Adrenal gland (tissue), 9 donors: ENCODE measurements at regions not wholly inside any gene's neighbourhood (a gene's known extent, or its start where the extent isn't known, plus 50 kb on each side); places are given as distances from the start of the nearest gene placed in this dataset.

Source experiments
- DNase-seq, 7 donors: peaks; one replicate each; pipeline ENCODE4 v3.0.0-alpha.2; 2019 to 2020
- H3K27ac ChIP-seq, 5 donors: fragments of 200-600 bp; sonication (generic) in 4 of 5; 1 replicate in 3 of 5; 2 replicates in 2 of 5; pipeline versions ENCODE4 v1.5.1 to v1.8.0; 2016 to 2020; ENCODE audit warnings: mild to moderate bottlenecking in 1 of 5
- H3K27me3 ChIP-seq: fragments of 200-600 bp; 2 replicates; pipeline ENCODE4 v1.8.0; 2021
- H3K36me3 ChIP-seq, 2 donors: fragments of 200-600 bp; replicated peaks in 1 of 2; 1 replicate in 1 of 2; 2 replicates in 1 of 2; pipeline versions ENCODE4 v1.5.1 to v1.8.0; 2018 to 2022
- H3K4me1 ChIP-seq, 2 donors: fragments of 200-600 bp; replicated peaks in 1 of 2; 1 replicate in 1 of 2; 2 replicates in 1 of 2; pipeline versions ENCODE4 v1.5.1 to v1.8.0; 2018 to 2021
- H3K4me3 ChIP-seq, 4 donors: fragments of 200-600 bp; sonication (generic) in 3 of 4; one replicate each; pipeline ENCODE4 v1.5.1; 2016 to 2018
- H3K9me3 ChIP-seq, 3 donors: fragments of 200-600 bp; sonication (generic) in 1 of 3; replicated peaks in 1 of 3; 1 replicate in 2 of 3; 2 replicates in 1 of 3; pipeline versions ENCODE4 v1.5.1 to v1.8.0; 2016 to 2021
- CTCF ChIP-seq, 6 experiments: fragments of 450-650 bp in 4 of 6; fragments of 200-600 bp in 2 of 6; sonication (generic) in 1 of 6; IDR thresholded peaks; 1 replicate in 5 of 6; 2 replicates in 1 of 6; pipeline versions ENCODE4 v1.5.1 to v1.8.0; 2016 to 2021; ENCODE audit warnings: antibody characterized with exemption in 6 of 6, mild to moderate bottlenecking in 2 of 6, moderate library complexity in 1 of 6
- POLR2A ChIP-seq, 2 donors: fragments of 450-650 bp; IDR thresholded peaks; one replicate each; pipeline ENCODE4 v1.6.1; 2017; ENCODE audit warnings: antibody characterized with exemption in 2 of 2, mild to moderate bottlenecking in 2 of 2, moderate library complexity in 1 of 2
- WGBS, 4 donors: extraction: QIAGEN DNeasy Blood & Tissue Kit in 2 of 4; methylation state at CpG; one replicate each; pipeline versions ENCODE4 v1.1.5 to v1.1.7; 2013 to 2017; 5-methylcytosine and 5-hydroxymethylcytosine counted together
- intact Hi-C, 2 donors: fragments of 100-400 bp; cut with DNase I; formaldehyde crosslinking; loops; one replicate each; pipeline versions ENCODE4 v1.14.1 to v1.15.0; 2022 to 2023
- donor health status: healthy with polysubstance abuse.
- donor health status: Bipolar disorder and iron deficiency.
- donor health status: DM: yes; HTN: yes; CAD: no.
- donor health status: DM: no; HTN: no; CAD: no.
- donor health status: DM: no; HTN: no; CAD: no.

- no peaks in the 10 kb centered on the region for H3K27me3 ChIP-seq
- intact Hi-C loops, result no loop called here
- WGBS, 4 donors, result 93 to 94% (median 93%) methylated on average over 3 of the region's 3 CpGs
Observed at GRCh38 chr5:89216606-89217005, 333.6 kb upstream of the MEF2C start.

GRCh38 chr5:89213573-89213972, 330.6 kb upstream of the MEF2C start:
- H3K4me3 ChIP-seq, result no peak overlapping the region
- H3K9me3 ChIP-seq, result no peaks in the 10 kb centered on the region
- intact Hi-C loops, result no loop called here
- peak in 3 of 7 donors; percentile 13 to 29 (median 21) for DNase-seq
- TF ChIP-seq POLR2A (IDR thresholded peaks at IDR 0.05), result no peak
- TF ChIP-seq CTCF (IDR thresholded peaks at IDR 0.05), result no peak
- no peaks in the 10 kb centered on the region for H3K27me3 ChIP-seq
- H3K4me1 ChIP-seq, result no peaks in the 10 kb centered on the region
- H3K27ac ChIP-seq, result no peak overlapping the region
- WGBS, 4 donors, result 50 to 68% (median 58%) methylated on average over 1 of the region's 1 CpG
- no peaks in the 10 kb centered on the region for H3K36me3 ChIP-seq

More at GRCh38 chr5:89216606-89217005, 333.6 kb upstream of the MEF2C start:
- Histone ChIP-seq H3K36me3 (no peaks in the 10 kb centered on the region), H3K27ac (no peak overlapping the region), H3K4me1 (no peaks in the 10 kb centered on the region), H3K9me3 (no peaks in the 10 kb centered on the region), H3K4me3 (no peak overlapping the region)
- DNase-seq, result no peak
- TF ChIP-seq POLR2A (IDR thresholded peaks at IDR 0.05) (no peak), CTCF (IDR thresholded peaks at IDR 0.05) (no peak)

GRCh38 chr5:89211836-89212235, 328.9 kb upstream of the MEF2C start:
- no peak overlapping the region for H3K4me3 ChIP-seq
- no peaks in the 10 kb centered on the region for H3K9me3 ChIP-seq
- H3K36me3 ChIP-seq, result no peaks in the 10 kb centered on the region
- intact Hi-C loops, result no loop called here
- WGBS, 4 donors, result 49 to 68% (median 62%) methylated on average over 2 of the region's 2 CpGs
- DNase-seq, result no peak
- TF ChIP-seq POLR2A (IDR thresholded peaks at IDR 0.05) (no peak), CTCF (IDR thresholded peaks at IDR 0.05) (no peak)
- no peaks in the 10 kb centered on the region for H3K4me1 ChIP-seq
- no peak overlapping the region for H3K27ac ChIP-seq
- H3K27me3 ChIP-seq, result no peaks in the 10 kb centered on the region

- H3K4me1 ChIP-seq, result no peaks in the 10 kb centered on the region
- TF ChIP-seq POLR2A (IDR thresholded peaks at IDR 0.05), result no peak
- TF ChIP-seq CTCF (IDR thresholded peaks at IDR 0.05), result no peak
- intact Hi-C loops, result no loop called here
- H3K36me3 ChIP-seq, result no peaks in the 10 kb centered on the region
- no peak overlapping the region for H3K27ac ChIP-seq
- WGBS, 4 donors, result 62 to 71% (median 66%) methylated on average over 2 of the region's 2 CpGs
- H3K27me3 ChIP-seq, result no peaks in the 10 kb centered on the region
- H3K4me3 ChIP-seq, result no peak overlapping the region
- H3K9me3 ChIP-seq, result no peaks in the 10 kb centered on the region
- no peak for DNase-seq
Observed at GRCh38 chr5:89208811-89209210, 325.8 kb upstream of the MEF2C start.
